D721Med (cell line): ENCODE measurements at regions not wholly inside any gene's neighbourhood (a gene's known extent, or its start where the extent isn't known, plus 50 kb on each side); places are given as distances from the start of the nearest gene placed in this dataset.

ENCODE experiments used
- DNase-seq: peaks from one replicate; pipeline ENCODE4 v3.0.0; 2011; ENCODE audit warnings: low spot score; ENCODE audit not compliant: insufficient read length
- FAIRE-seq: peaks from 2 replicates; lab custom pipeline; 2011; peaks lifted over from hg19 to GRCh38; lab: Jason Lieb, UNC
- TF ChIP-seq, protein P1 (sequence below): IDR thresholded peaks from 2 replicates; pipeline ENCODE4 v1.5.1; 2012; ENCODE audit warnings: mild to moderate bottlenecking, control low read depth; ENCODE audit not compliant: insufficient read depth; ENCODE audit errors: missing control alignments

DNA sequence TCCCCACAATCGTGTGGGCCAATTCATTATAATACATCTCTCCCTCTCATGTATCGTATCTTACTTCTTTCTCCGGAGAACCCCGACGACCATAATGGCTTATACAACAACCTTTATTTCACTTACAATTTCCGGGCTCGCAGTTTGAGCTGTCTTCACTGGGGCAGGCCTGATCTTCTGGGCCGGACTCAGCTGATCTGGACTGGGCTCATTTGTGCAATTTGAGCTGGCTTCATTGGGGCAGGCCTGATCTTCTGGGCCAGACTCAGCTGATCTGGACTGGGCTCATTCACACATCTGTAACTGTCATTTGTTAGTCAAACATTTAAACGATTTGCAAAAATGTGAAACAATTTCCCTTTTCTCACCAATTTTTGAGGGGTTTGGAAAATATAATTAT is 171.5 kb upstream of the FRG1 start:
- DNase-seq (no peak), FAIRE-seq (no peak)
- TF ChIP-seq, protein P1, sequence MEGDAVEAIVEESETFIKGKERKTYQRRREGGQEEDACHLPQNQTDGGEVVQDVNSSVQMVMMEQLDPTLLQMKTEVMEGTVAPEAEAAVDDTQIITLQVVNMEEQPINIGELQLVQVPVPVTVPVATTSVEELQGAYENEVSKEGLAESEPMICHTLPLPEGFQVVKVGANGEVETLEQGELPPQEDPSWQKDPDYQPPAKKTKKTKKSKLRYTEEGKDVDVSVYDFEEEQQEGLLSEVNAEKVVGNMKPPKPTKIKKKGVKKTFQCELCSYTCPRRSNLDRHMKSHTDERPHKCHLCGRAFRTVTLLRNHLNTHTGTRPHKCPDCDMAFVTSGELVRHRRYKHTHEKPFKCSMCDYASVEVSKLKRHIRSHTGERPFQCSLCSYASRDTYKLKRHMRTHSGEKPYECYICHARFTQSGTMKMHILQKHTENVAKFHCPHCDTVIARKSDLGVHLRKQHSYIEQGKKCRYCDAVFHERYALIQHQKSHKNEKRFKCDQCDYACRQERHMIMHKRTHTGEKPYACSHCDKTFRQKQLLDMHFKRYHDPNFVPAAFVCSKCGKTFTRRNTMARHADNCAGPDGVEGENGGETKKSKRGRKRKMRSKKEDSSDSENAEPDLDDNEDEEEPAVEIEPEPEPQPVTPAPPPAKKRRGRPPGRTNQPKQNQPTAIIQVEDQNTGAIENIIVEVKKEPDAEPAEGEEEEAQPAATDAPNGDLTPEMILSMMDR = no peak

GRCh38 chr4:189771696-189772361 is 168.8 kb upstream of the FRG1 start:
- no peak for DNase-seq
- TF ChIP-seq, protein P1 = no peak
- FAIRE-seq = no peak

- DNase-seq (no peak), FAIRE-seq (no peak)
- TF ChIP-seq, protein P1 = no peak
Observed at GRCh38 chr4:189773909-189774308, 166.8 kb upstream of the FRG1 start.

- DNase-seq = no peak
- TF ChIP-seq, protein P1 = no peak
- no peak for FAIRE-seq
Observed at GRCh38 chr4:189779281-189779980, 161.2 kb upstream of the FRG1 start.

DNA sequence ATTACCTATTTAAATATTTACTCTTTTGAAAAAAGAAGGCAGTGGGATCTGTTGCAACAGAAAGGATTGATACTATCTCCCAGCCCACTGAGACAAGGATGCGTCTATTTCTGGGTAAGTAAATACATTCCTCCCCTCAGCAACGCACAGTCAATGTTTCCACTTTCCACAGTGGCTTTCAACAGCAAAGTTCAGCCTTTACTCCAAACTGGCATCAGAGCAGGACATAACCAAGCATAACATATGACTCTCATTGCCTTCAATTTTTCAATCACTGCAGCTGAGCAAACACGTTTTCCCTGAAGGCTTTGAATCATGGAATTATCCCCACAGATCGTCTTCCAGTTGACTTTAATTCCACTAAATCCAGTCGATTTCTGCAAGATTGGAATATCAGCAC is 160.3 kb upstream of the FRG1 start:
- DNase-seq = no peak
- FAIRE-seq = no peak
- TF ChIP-seq, protein P1 = no peak

DNA sequence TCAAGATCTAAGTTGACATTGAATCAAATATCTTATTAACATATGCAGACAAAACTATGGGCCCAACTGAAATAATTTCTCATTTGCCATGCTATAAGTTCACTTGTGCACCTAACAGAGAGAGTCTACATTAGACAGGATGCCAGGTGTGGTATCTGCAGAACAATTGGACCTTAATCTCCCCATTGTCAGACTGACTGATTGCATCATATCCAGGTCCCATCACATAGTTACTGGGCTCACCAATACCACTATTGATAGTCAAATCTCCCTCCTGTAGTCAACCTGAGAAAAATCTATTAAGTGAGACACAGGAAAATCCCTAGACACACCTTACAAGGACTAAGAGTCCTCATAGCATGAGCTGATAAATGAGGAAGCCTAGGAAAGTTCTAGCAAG is 156.0 kb upstream of the FRG1 start:
- no peak for DNase-seq
- TF ChIP-seq, protein P1 = no peak
- no peak for FAIRE-seq

GRCh38 chr4:189785257-189785656 is 155.4 kb upstream of the FRG1 start:
- FAIRE-seq = no peak
- DNase-seq = no peak
- TF ChIP-seq, protein P1 = no peak
